Tibial nerve (tissue), 4 donors: ENCODE measurements at regions not wholly inside any gene's neighbourhood (a gene's known extent, or its start where the extent isn't known, plus 50 kb on each side); places are given as distances from the start of the nearest gene placed in this dataset.

ENCODE experiments used
- CTCF ChIP-seq, 5 experiments: fragments of 200-600 bp in 3 of 5; fragments of 450-650 bp in 2 of 5; sonication (generic) in 3 of 5; IDR thresholded peaks; one replicate each; pipeline ENCODE4 v1.5.1; 2016 to 2019; ENCODE audit warnings: antibody characterized with exemption in 5 of 5, mild to moderate bottlenecking in 3 of 5, moderate library complexity in 2 of 5
- EP300 ChIP-seq, 2 donors: sonication (generic); formaldehyde crosslinking; IDR thresholded peaks; one replicate each; pipeline ENCODE4 v1.6.1; 2017; ENCODE audit warnings: antibody characterized with exemption in 2 of 2, mild to moderate bottlenecking in 1 of 2

- no peak for TF ChIP-seq CTCF (IDR thresholded peaks at IDR 0.05)
- TF ChIP-seq EP300 (IDR thresholded peaks at IDR 0.05), result no peak
Observed at GRCh38 chr10:29790207-29790606, 155.4 kb upstream of the SVIL start.
